Loucy (cell line): ENCODE measurements at regions not wholly inside any gene's neighbourhood (a gene's known extent, or its start where the extent isn't known, plus 50 kb on each side); places are given as distances from the start of the nearest gene placed in this dataset.

Experiments used
- H2AFZ ChIP-seq: fragments of 200-600 bp; sonication (generic); 2 replicates; pipeline ENCODE4 v1.6.0; 2016; ENCODE audit warnings: antibody characterized with exemption, mild to moderate bottlenecking, low read length, moderate library complexity
- H3F3A ChIP-seq: fragments of 200-600 bp; 2 replicates; pipeline ENCODE4 v1.6.0; 2016; ENCODE audit warnings: antibody characterized with exemption, low read depth, mild to moderate bottlenecking
- H3K27me3 ChIP-seq: fragments of 200-600 bp; sonication (generic); 2 replicates; pipeline ENCODE4 v1.6.1; 2014; ENCODE audit warnings: low read length, mild to moderate bottlenecking; ENCODE audit not compliant: insufficient read depth, poor library complexity, severe bottlenecking
- H3K36me3 ChIP-seq: fragments of 200-600 bp; sonication (generic); 2 replicates; pipeline ENCODE4 v1.6.1; 2016; ENCODE audit warnings: low read length; ENCODE audit not compliant: insufficient read depth
- H3K4me1 ChIP-seq: fragments of 200-600 bp; sonication (generic); 2 replicates; pipeline ENCODE4 v1.5.1; 2014; ENCODE audit warnings: low read length, mild to moderate bottlenecking; ENCODE audit not compliant: insufficient read depth, poor library complexity, severe bottlenecking
- H3K4me2 ChIP-seq: fragments of 200-600 bp; sonication (generic); 2 replicates; pipeline ENCODE4 v1.6.0; 2014; ENCODE audit warnings: antibody characterized with exemption, low read length, low read depth, mild to moderate bottlenecking; ENCODE audit not compliant: poor library complexity, severe bottlenecking
- H3K4me3 ChIP-seq: fragments of 200-600 bp; sonication (generic); 2 replicates; pipeline ENCODE4 v1.5.1; 2014; ENCODE audit warnings: low read length, mild to moderate bottlenecking, mixed read lengths; ENCODE audit not compliant: poor library complexity, severe bottlenecking
- H3K79me2 ChIP-seq: fragments of 200-600 bp; sonication (generic); 2 replicates; pipeline ENCODE4 v1.6.1; 2014; ENCODE audit warnings: low read length; ENCODE audit not compliant: insufficient read depth
- H3K9ac ChIP-seq: fragments of 200-600 bp; sonication (generic); 2 replicates; pipeline ENCODE4 v1.6.0; 2014; ENCODE audit warnings: mild to moderate bottlenecking, low read depth, low read length, moderate library complexity; ENCODE audit not compliant: poor library complexity, severe bottlenecking
- H3K9me2 ChIP-seq: fragments of 200-600 bp; sonication (generic); replicated peaks from 2 replicates; pipeline ENCODE4 v1.6.1; 2016; ENCODE audit warnings: low read depth, low read length, mixed read lengths
- H3K9me3 ChIP-seq: fragments of 200-600 bp; sonication (generic); 2 replicates; pipeline ENCODE4 v1.6.1; 2014; ENCODE audit warnings: mild to moderate bottlenecking, antibody characterized with exemption, low read length, low read depth; ENCODE audit not compliant: insufficient read depth
- H4K20me1 ChIP-seq: fragments of 200-600 bp; sonication (generic); 2 replicates; pipeline ENCODE4 v1.6.0; 2014; ENCODE audit warnings: antibody characterized with exemption, low read length, mild to moderate bottlenecking; ENCODE audit not compliant: insufficient read depth, poor library complexity, severe bottlenecking
- EZH2phosphoT487 ChIP-seq: fragments of 200-600 bp; IDR thresholded peaks from 2 replicates; pipeline ENCODE4 v1.6.1; 2018; ENCODE audit warnings: antibody characterized with exemption, mild to moderate bottlenecking, moderate library complexity, borderline replicate concordance
- TF ChIP-seq, protein P1 (sequence below): fragments of 200-600 bp; sonication (generic); conservative IDR thresholded peaks from 2 replicates; pipeline ENCODE4 v1.5.1; 2014; ENCODE audit warnings: mild to moderate bottlenecking, antibody characterized with exemption, low read length

DNA sequence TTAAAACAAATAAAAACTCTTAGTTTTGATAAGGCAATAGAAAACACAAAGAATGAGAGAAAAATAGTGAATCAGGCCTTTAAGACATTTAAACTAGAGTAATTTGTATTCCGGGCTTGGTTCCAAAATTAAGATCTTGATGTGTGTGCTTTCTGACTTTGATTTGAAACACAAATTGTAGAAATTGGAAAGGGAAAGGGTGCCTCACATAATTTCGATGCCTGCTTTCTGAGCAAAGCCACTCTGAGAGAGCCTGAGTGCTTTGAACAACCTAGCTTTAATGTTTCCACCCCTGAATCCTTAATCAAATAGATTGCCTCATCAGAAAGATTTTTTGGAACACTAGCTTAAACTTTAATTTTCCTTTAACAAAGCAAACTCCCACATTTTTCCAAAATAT lies 666.8 kb downstream of the PCDH18 start:
- Histone ChIP-seq H3K4me1 (peaks cover 6% of the 10 kb centered on the region), H3K4me3 (no peak overlapping the region), H3K36me3 (no peaks in the 10 kb centered on the region), H3K9me3 (no peaks in the 10 kb centered on the region), H3K9me2 (no peaks in the 10 kb centered on the region), H3K4me2 (no peak overlapping the region), H3K9ac (no peak overlapping the region), H3F3A (no peaks in the 10 kb centered on the region), H3K27me3 (no peaks in the 10 kb centered on the region), H3K79me2 (no peaks in the 10 kb centered on the region), H4K20me1 (no peaks in the 10 kb centered on the region), H2AFZ (no peak overlapping the region)
- no peak for TF ChIP-seq EZH2phosphoT487
- TF ChIP-seq, protein P1, sequence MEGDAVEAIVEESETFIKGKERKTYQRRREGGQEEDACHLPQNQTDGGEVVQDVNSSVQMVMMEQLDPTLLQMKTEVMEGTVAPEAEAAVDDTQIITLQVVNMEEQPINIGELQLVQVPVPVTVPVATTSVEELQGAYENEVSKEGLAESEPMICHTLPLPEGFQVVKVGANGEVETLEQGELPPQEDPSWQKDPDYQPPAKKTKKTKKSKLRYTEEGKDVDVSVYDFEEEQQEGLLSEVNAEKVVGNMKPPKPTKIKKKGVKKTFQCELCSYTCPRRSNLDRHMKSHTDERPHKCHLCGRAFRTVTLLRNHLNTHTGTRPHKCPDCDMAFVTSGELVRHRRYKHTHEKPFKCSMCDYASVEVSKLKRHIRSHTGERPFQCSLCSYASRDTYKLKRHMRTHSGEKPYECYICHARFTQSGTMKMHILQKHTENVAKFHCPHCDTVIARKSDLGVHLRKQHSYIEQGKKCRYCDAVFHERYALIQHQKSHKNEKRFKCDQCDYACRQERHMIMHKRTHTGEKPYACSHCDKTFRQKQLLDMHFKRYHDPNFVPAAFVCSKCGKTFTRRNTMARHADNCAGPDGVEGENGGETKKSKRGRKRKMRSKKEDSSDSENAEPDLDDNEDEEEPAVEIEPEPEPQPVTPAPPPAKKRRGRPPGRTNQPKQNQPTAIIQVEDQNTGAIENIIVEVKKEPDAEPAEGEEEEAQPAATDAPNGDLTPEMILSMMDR, result no peak

- TF ChIP-seq, protein P1, result peak; percentile 86
- TF ChIP-seq EZH2phosphoT487, result no peak
- peak overlapping the region; percentile 99; the same call in 1 of the 2 replicates for H2AFZ ChIP-seq
- no peaks in the 10 kb centered on the region for H3F3A ChIP-seq
- H4K20me1 ChIP-seq, result no peaks in the 10 kb centered on the region
- H3K27me3 ChIP-seq, result no peaks in the 10 kb centered on the region
- peak overlapping the region; percentile 40 for H3K9ac ChIP-seq
- H3K9me2 ChIP-seq, result no peaks in the 10 kb centered on the region
- H3K79me2 ChIP-seq, result no peaks in the 10 kb centered on the region
- peak overlapping the region; percentile 32 for H3K4me3 ChIP-seq
- H3K4me1 ChIP-seq, result peaks cover 6% of the 10 kb centered on the region
- H3K36me3 ChIP-seq, result no peaks in the 10 kb centered on the region
- H3K4me2 ChIP-seq, result peak overlapping the region; percentile 43
- H3K9me3 ChIP-seq, result no peaks in the 10 kb centered on the region
Observed at GRCh38 chr4:136864604-136865185, 667.6 kb downstream of the PCDH18 start.

- Histone ChIP-seq H4K20me1 (no peaks in the 10 kb centered on the region), H3K36me3 (no peaks in the 10 kb centered on the region), H2AFZ (peak overlapping the region; percentile 99), H3K79me2 (no peaks in the 10 kb centered on the region), H3K9me3 (no peaks in the 10 kb centered on the region), H3K4me1 (peaks cover 6% of the 10 kb centered on the region), H3K9ac (no peak overlapping the region), H3K9me2 (no peaks in the 10 kb centered on the region), H3F3A (no peaks in the 10 kb centered on the region), H3K4me3 (peak overlapping the region; percentile 32), H3K27me3 (no peaks in the 10 kb centered on the region), H3K4me2 (peak overlapping the region; percentile 43)
- no peak for TF ChIP-seq EZH2phosphoT487
Observed at GRCh38 chr4:136863756-136864155, 668.5 kb downstream of the PCDH18 start.

DNA sequence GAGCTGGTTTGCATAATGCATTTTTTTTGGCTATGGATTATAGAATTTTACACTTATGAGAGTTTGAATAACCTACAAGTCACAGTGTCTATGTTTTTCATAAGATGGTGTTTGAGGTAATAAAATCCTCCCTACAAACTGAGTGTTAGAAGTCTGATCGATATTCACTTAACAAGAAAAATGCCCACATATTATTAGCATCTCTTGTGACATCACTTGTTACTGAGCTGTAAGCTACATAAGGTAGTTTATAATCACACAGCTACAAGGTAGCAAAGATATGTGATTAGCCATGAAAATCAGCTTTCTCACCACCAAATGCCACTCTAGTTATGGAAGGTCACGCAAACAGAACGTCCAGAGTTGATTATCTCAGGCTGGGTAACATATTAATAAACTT lies 669.6 kb downstream of the PCDH18 start:
- no peaks in the 10 kb centered on the region for H3K9me3 ChIP-seq
- no peaks in the 10 kb centered on the region for H3K36me3 ChIP-seq
- no peak for TF ChIP-seq EZH2phosphoT487
- TF ChIP-seq, protein P1, result no peak
- H2AFZ ChIP-seq, result peak overlapping the region; percentile 89
- no peaks in the 10 kb centered on the region for H3K9me2 ChIP-seq
- no peaks in the 10 kb centered on the region for H4K20me1 ChIP-seq
- no peak overlapping the region for H3K4me2 ChIP-seq
- peaks cover 6% of the 10 kb centered on the region for H3K4me1 ChIP-seq
- no peaks in the 10 kb centered on the region for H3F3A ChIP-seq
- H3K27me3 ChIP-seq, result no peaks in the 10 kb centered on the region
- no peak overlapping the region for H3K9ac ChIP-seq
- no peaks in the 10 kb centered on the region for H3K79me2 ChIP-seq
- no peak overlapping the region for H3K4me3 ChIP-seq
